ENCODE measurements at regions not wholly inside any gene's neighbourhood (a gene's known extent, or its start where the extent isn't known, plus 50 kb on each side); places are given as distances from the start of the nearest gene placed in this dataset.

DNA sequence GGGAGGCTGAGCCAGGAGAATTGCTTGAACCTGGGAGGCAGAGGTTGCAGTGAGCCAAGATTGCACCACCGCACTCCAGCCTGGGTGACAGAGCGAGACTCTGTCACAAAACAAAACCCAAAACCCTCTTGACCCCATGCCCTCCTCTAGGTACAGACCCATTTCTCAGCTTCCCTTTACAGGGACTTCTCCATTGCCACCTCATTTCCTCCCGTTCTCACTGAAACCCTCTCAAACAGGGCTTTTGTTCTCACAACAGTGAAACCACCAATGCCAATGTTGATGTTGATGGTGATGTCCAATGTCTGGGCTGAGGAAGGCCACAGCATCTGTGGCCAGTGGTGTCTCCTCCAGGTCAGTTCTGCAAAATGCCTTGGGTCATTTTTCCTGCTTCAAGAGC, 69.0 kb upstream of the ZCCHC2 start:
- Histone ChIP-seq H2BK120ac (ENCODE audit: low read depth, low read length) (no peak overlapping the region), H3K9me1 (ENCODE audit: insufficient read depth, low read length) (no peaks in the 10 kb centered on the region), H3K4ac (ENCODE audit: low read depth, low read length) (no peak overlapping the region), H3K36me3 (ENCODE audit: control insufficient read depth, insufficient read depth, low read length) (no peaks in the 10 kb centered on the region), H4K20me1 (ENCODE audit: insufficient read depth, low read length) (no peaks in the 10 kb centered on the region), H3K4me3 (ENCODE audit: insufficient read depth, low read depth, low read length) (no peak overlapping the region), H3K79me1 (ENCODE audit: low read depth in 1 of 2, low read length in 2 of 2) (no peaks in the 10 kb centered on the region), H3K27ac (ENCODE audit: insufficient read depth, low read length) (no peak overlapping the region), H3K9me3 (ENCODE audit: control insufficient read depth, insufficient read depth, low read length) (no peaks in the 10 kb centered on the region), H3K56ac (ENCODE audit: extremely low read depth, insufficient read depth, low read length) (no peak overlapping the region), H3K14ac (replicated peaks; ENCODE audit: low read depth, low read length) (no peak overlapping the region), H2AFZ (replicated peaks; ENCODE audit: low read length, poor library complexity) (no peak overlapping the region), H2BK5ac (ENCODE audit: low read depth, low read length, poor library complexity, severe bottlenecking) (no peak overlapping the region), H2AK5ac (ENCODE audit: low read depth, low read length) (no peak overlapping the region), H2BK15ac (ENCODE audit: low read depth, low read length) (no peak overlapping the region), H3K23ac (ENCODE audit: low read depth, low read length) (no peak overlapping the region), H2AK9ac (replicated peaks; ENCODE audit: low read depth, low read length, poor library complexity) (no peak overlapping the region), H3K4me1 (ENCODE audit: control insufficient read depth, insufficient read depth, low read length) (peaks cover 7% of the 10 kb centered on the region), H3K4me2 (ENCODE audit: low read depth, low read length) (no peak overlapping the region), H4K5ac (ENCODE audit: low read depth, low read length) (no peak overlapping the region), H3K9ac (ENCODE audit: low read depth, low read length) (no peak overlapping the region), H3K18ac (ENCODE audit: low read depth, low read length) (no peak overlapping the region), H4K91ac (ENCODE audit: insufficient read depth, low read depth, low read length) (no peak overlapping the region), H2BK20ac (ENCODE audit: low read depth, low read length) (no peak overlapping the region), H4K8ac (ENCODE audit: low read depth in 2 of 2, low read length in 2 of 2) (no peak overlapping the region), H3K27me3 (ENCODE audit: control insufficient read depth, insufficient read depth, low read length) (peaks cover 8% of the 10 kb centered on the region)
- no CpG with 5 or more reads among the region's 3 CpGs for WGBS, 2 experiments (ENCODE audit: extremely low coverage in 2 of 2, insufficient read length in 1 of 2)
- no peak for ATAC-seq (ENCODE audit: low read depth)
- TF ChIP-seq MXI1 (IDR thresholded peaks at IDR 0.05; ENCODE audit: borderline replicate concordance, low read depth, low read length) = no peak
- no peak for TF ChIP-seq CEBPB (IDR thresholded peaks at IDR 0.05; ENCODE audit: low read depth, low read length)
- TF ChIP-seq RFX5 (IDR thresholded peaks at IDR 0.05; ENCODE audit: low read depth, low read length) = no peak
- no TSS peak for BruUV-seq (replicated peaks)
- dilution Hi-C loops (cut with HindIII; ENCODE audit: low sequenced_read_pairs, unreplicated experiment) (no loop called here), in situ Hi-C loops (cut with MboI; ENCODE audit: low sequenced_read_pairs) (no loop called here), intact Hi-C loops (cut with micrococcal nuclease) (no loop called here)
- CTCF ChIA-PET = no interaction called here
- POLR2A ChIA-PET (ENCODE audit: unreplicated experiment) = no interaction called here
- DNase-seq = no peak

All from IMR-90 (cell line).